Thyroid gland (tissue), 4 donors: ENCODE measurements at regions not wholly inside any gene's neighbourhood (a gene's known extent, or its start where the extent isn't known, plus 50 kb on each side); places are given as distances from the start of the nearest gene placed in this dataset.

Experiments
- DNase-seq, 2 donors: peaks; one replicate each; pipeline ENCODE4 v3.0.0-alpha.2; 2019
- H3K27ac ChIP-seq, 3 donors: fragments of 200-600 bp; sonication (generic); 1 replicate in 2 of 3; 2 replicates in 1 of 3; pipeline ENCODE4 v1.5.1; 2016 to 2019; ENCODE audit warnings: mild to moderate bottlenecking in 1 of 3, moderate library complexity in 1 of 3
- H3K27me3 ChIP-seq: fragments of 200-600 bp; sonication (generic); one replicate; pipeline ENCODE4 v1.5.1; 2019
- H3K36me3 ChIP-seq, 2 donors: fragments of 200-600 bp; sonication (generic); one replicate each; pipeline ENCODE4 v1.5.1; 2016 to 2019
- H3K4me1 ChIP-seq, 2 donors: fragments of 200-600 bp; sonication (generic); one replicate each; pipeline ENCODE4 v1.5.1; 2017 to 2019
- H3K4me3 ChIP-seq, 3 donors: fragments of 200-600 bp; sonication (generic); replicated peaks in 1 of 3; 1 replicate in 2 of 3; 2 replicates in 1 of 3; pipeline ENCODE4 v1.5.1; 2016; ENCODE audit warnings: mild to moderate bottlenecking in 1 of 3
- H3K9me3 ChIP-seq: fragments of 200-600 bp; sonication (generic); one replicate; pipeline ENCODE4 v1.5.1; 2017
- CTCF ChIP-seq, 6 experiments: fragments of 200-600 bp in 3 of 6; fragments of 450-650 bp in 3 of 6; sonication (generic) in 3 of 6; IDR thresholded peaks; one replicate each; pipeline ENCODE4 v1.5.1; 2016 to 2019; ENCODE audit warnings: antibody characterized with exemption in 6 of 6, mild to moderate bottlenecking in 2 of 6, inconsistent platforms in 1 of 6, moderate library complexity in 1 of 6
- POLR2A ChIP-seq, 2 donors: fragments of 450-650 bp; IDR thresholded peaks; one replicate each; pipeline ENCODE4 v1.6.1; 2017; ENCODE audit warnings: antibody characterized with exemption in 2 of 2, mild to moderate bottlenecking in 2 of 2, moderate library complexity in 1 of 2
- WGBS, 2 donors: methylation state at CpG; one replicate each; pipeline ENCODE4 v1.1.5; 2017; 5-methylcytosine and 5-hydroxymethylcytosine counted together
- intact Hi-C: fragments of 100-400 bp; cut with DNase I; formaldehyde crosslinking; loops from one replicate; pipeline ENCODE4 v1.15.1; 2023

- H3K27ac ChIP-seq = no peak overlapping the region
- no peak overlapping the region for H3K4me3 ChIP-seq
- TF ChIP-seq CTCF (IDR thresholded peaks at IDR 0.05) (no peak), POLR2A (IDR thresholded peaks at IDR 0.05) (no peak)
- no peaks in the 10 kb centered on the region for H3K27me3 ChIP-seq
- H3K4me1 ChIP-seq = no peaks in the 10 kb centered on the region
- H3K9me3 ChIP-seq = no peaks in the 10 kb centered on the region
- no peaks in the 10 kb centered on the region for H3K36me3 ChIP-seq
- 75 to 81% methylated on average over 4 of the region's 4 CpGs for WGBS, 2 donors
- intact Hi-C loops = no loop called here
- DNase-seq = no peak
Measured at GRCh38 chr4:111115881-111116280, 493.0 kb upstream of the PITX2 start.

GRCh38 chr4:111120191-111120590 is 497.3 kb upstream of the PITX2 start:
- intact Hi-C loops = no loop called here

GRCh38 chr4:111126340-111126739 is 503.5 kb upstream of the PITX2 start:
- 81 to 83% methylated on average over 2 of the region's 2 CpGs for WGBS, 2 donors
- Histone ChIP-seq H3K4me3 (no peak overlapping the region), H3K4me1 (no peaks in the 10 kb centered on the region), H3K27ac (no peak overlapping the region), H3K36me3 (no peaks in the 10 kb centered on the region), H3K27me3 (no peaks in the 10 kb centered on the region), H3K9me3 (no peaks in the 10 kb centered on the region)
- DNase-seq = no peak
- intact Hi-C loops = no loop called here
- TF ChIP-seq POLR2A (IDR thresholded peaks at IDR 0.05) (no peak), CTCF (IDR thresholded peaks at IDR 0.05) (no peak)

More at GRCh38 chr4:111120191-111120590, 497.3 kb upstream of the PITX2 start:
- H3K4me1 ChIP-seq = no peaks in the 10 kb centered on the region
- no peak overlapping the region for H3K27ac ChIP-seq
- H3K4me3 ChIP-seq = no peak overlapping the region
- TF ChIP-seq POLR2A (IDR thresholded peaks at IDR 0.05) (no peak), CTCF (IDR thresholded peaks at IDR 0.05) (no peak)
- no peaks in the 10 kb centered on the region for H3K27me3 ChIP-seq
- H3K9me3 ChIP-seq = no peaks in the 10 kb centered on the region
- no peak for DNase-seq
- no peaks in the 10 kb centered on the region for H3K36me3 ChIP-seq

GRCh38 chr4:111127841-111128240 is 505.0 kb upstream of the PITX2 start:
- intact Hi-C loops = no loop called here
- Histone ChIP-seq H3K27me3 (no peaks in the 10 kb centered on the region), H3K4me1 (no peaks in the 10 kb centered on the region), H3K27ac (no peak overlapping the region), H3K9me3 (no peaks in the 10 kb centered on the region), H3K36me3 (no peaks in the 10 kb centered on the region), H3K4me3 (no peak overlapping the region)
- no peak for DNase-seq
- TF ChIP-seq POLR2A (IDR thresholded peaks at IDR 0.05) (no peak), CTCF (IDR thresholded peaks at IDR 0.05) (no peak)
- WGBS, 2 donors = 76 to 77% methylated on average over 5 of the region's 5 CpGs

GRCh38 chr4:111128327-111128726 is 505.4 kb upstream of the PITX2 start:
- no peaks in the 10 kb centered on the region for H3K27me3 ChIP-seq
- H3K36me3 ChIP-seq = no peaks in the 10 kb centered on the region
- no peak for TF ChIP-seq POLR2A (IDR thresholded peaks at IDR 0.05)
- H3K4me3 ChIP-seq = no peak overlapping the region
- H3K27ac ChIP-seq = no peak overlapping the region
- DNase-seq = no peak
- H3K4me1 ChIP-seq = no peaks in the 10 kb centered on the region
- 77 to 92% methylated on average over 1 of the region's 1 CpG for WGBS, 2 donors
- no peaks in the 10 kb centered on the region for H3K9me3 ChIP-seq
- intact Hi-C loops = no loop called here

- H3K4me3 ChIP-seq = no peak overlapping the region
Measured at GRCh38 chr4:111136438-111136837, 513.6 kb upstream of the PITX2 start.

More at GRCh38 chr4:111136438-111136837, 513.6 kb upstream of the PITX2 start:
- no peak for DNase-seq
- TF ChIP-seq POLR2A (IDR thresholded peaks at IDR 0.05) = no peak
- peak in 1 of 6 experiments; percentile 14 for TF ChIP-seq CTCF (IDR thresholded peaks at IDR 0.05)
- 72 to 76% methylated on average over 1 of the region's 1 CpG for WGBS, 2 donors
- Histone ChIP-seq H3K27me3 (no peaks in the 10 kb centered on the region), H3K4me1 (no peaks in the 10 kb centered on the region), H3K27ac (no peak overlapping the region), H3K9me3 (no peaks in the 10 kb centered on the region), H3K36me3 (no peaks in the 10 kb centered on the region)
- intact Hi-C loops = no loop called here
